GM23338 (cell line): ENCODE measurements at regions not wholly inside any gene's neighbourhood (a gene's known extent, or its start where the extent isn't known, plus 50 kb on each side); places are given as distances from the start of the nearest gene placed in this dataset.

Source experiments
- CTCF ChIP-seq, 2 experiments: fragments of 200-600 bp in 1 of 2; sonication (generic) in 1 of 2; conservative IDR thresholded peaks; 2 replicates each; pipeline versions ENCODE4 v1.5.1 to v1.6.1; 2016 to 2017; ENCODE audit warnings: antibody characterized with exemption in 2 of 2, low read depth in 2 of 2, mild to moderate bottlenecking in 2 of 2, moderate library complexity in 1 of 2
- ETS1 ChIP-seq: IDR thresholded peaks from 2 replicates; pipeline ENCODE4 v1.6.1; 2016; ENCODE audit warnings: antibody characterized with exemption
- EZH2 ChIP-seq: fragments of 200-600 bp; sonication (generic); IDR thresholded peaks from one replicate; pipeline ENCODE4 v1.8.0; 2017; ENCODE audit warnings: antibody characterized with exemption, mild to moderate bottlenecking, low read depth; ENCODE audit not compliant: unreplicated experiment
- EZH2phosphoT487 ChIP-seq: fragments of 200-600 bp; sonication (generic); IDR thresholded peaks from one replicate; pipeline ENCODE4 v1.8.1; 2018; ENCODE audit warnings: antibody characterized with exemption; ENCODE audit not compliant: unreplicated experiment
- JUNB ChIP-seq: IDR thresholded peaks from one replicate; pipeline ENCODE4 v1.6.1; 2016; ENCODE audit warnings: antibody characterized with exemption; ENCODE audit not compliant: unreplicated experiment
- POLR2AphosphoS5 ChIP-seq: IDR thresholded peaks from 2 replicates; pipeline ENCODE4 v1.6.1; 2016; ENCODE audit warnings: antibody characterized with exemption, low read depth
- REST ChIP-seq: IDR thresholded peaks from one replicate; pipeline ENCODE4 v1.6.1; 2018; ENCODE audit warnings: antibody characterized with exemption; ENCODE audit not compliant: unreplicated experiment
- ZNF331 ChIP-seq: fragments of 250-450 bp; sonication (Bioruptor Pico); IDR thresholded peaks from 2 replicates; pipeline ENCODE4 v1.5.0; 2020; ENCODE audit warnings: low read depth, mild to moderate bottlenecking, moderate library complexity
- ZNF462 ChIP-seq: fragments of 250-450 bp; sonication (Bioruptor Pico); IDR thresholded peaks from 2 replicates; pipeline ENCODE4 v1.5.0; 2020; ENCODE audit warnings: mild to moderate bottlenecking, moderate library complexity

- no peak for TF ChIP-seq CTCF (conservative IDR thresholded peaks at IDR 0.05; ENCODE audit: low read depth in 2 of 2)
- no peak for TF ChIP-seq ETS1
- no peak for TF ChIP-seq EZH2
- no peak for TF ChIP-seq REST
- no peak for TF ChIP-seq POLR2AphosphoS5
- no peak for TF ChIP-seq JUNB
- no peak for TF ChIP-seq ZNF462
- no peak for TF ChIP-seq ZNF331
- no peak for TF ChIP-seq EZH2phosphoT487
Measured at GRCh38 chr10:44635176-44635575, 250.3 kb upstream of the CXCL12 start.
